WTC11 (cell line): ENCODE measurements at regions not wholly inside any gene's neighbourhood (a gene's known extent, or its start where the extent isn't known, plus 50 kb on each side); places are given as distances from the start of the nearest gene placed in this dataset.

Source experiments
- ATAC-seq: fragments of 200-7000 bp; cut with Tn5 transposase; 2 replicates; pipeline ENCODE4 v1.10.0; 2021; ENCODE audit warnings: mild to moderate bottlenecking, moderate library complexity
- CTCF ChIA-PET: fragments of 300-600 bp; sonication (Branson Sonifier 250); formaldehyde crosslinking; loops from one replicate; lab custom pipeline; 2021; ENCODE audit warnings: antibody characterized with exemption; lab: Charles Lee
- POLR2A ChIA-PET: fragments of 350-600 bp; sonication (Branson Sonifier 250); formaldehyde crosslinking; loops from one replicate; lab custom pipeline; 2021; ENCODE audit warnings: antibody characterized with exemption; lab: Charles Lee
- DNase-seq: peaks from one replicate; pipeline ENCODE4 v3.0.0; 2021; ENCODE audit warnings: low spot score
- H3K27ac Mint-ChIP-seq: 2 replicates; pipeline ENCODE4 v1.8.0; 2021; ENCODE audit warnings: mixed read lengths
- H3K27me3 Mint-ChIP-seq: 2 replicates; pipeline ENCODE4 v1.8.0; 2021; ENCODE audit warnings: low read depth, mild to moderate bottlenecking, moderate library complexity, mixed read lengths
- H3K36me3 Mint-ChIP-seq: 2 replicates; pipeline ENCODE4 v1.8.0; 2021; ENCODE audit warnings: mixed read lengths
- H3K4me1 Mint-ChIP-seq: 2 replicates; pipeline ENCODE4 v1.8.0; 2022; ENCODE audit warnings: mixed read lengths
- H3K4me3 Mint-ChIP-seq: 2 replicates; pipeline ENCODE4 v1.8.0; 2021; ENCODE audit warnings: mild to moderate bottlenecking, moderate library complexity, mixed read lengths
- H3K9me3 Mint-ChIP-seq: 2 replicates; pipeline ENCODE4 v1.8.0; 2021; ENCODE audit warnings: mixed read lengths
- EMX1 ChIP-seq: fragments of 250-450 bp; sonication (Bioruptor Pico); IDR thresholded peaks from 2 replicates; pipeline ENCODE4 v1.8.0; 2021; ENCODE audit warnings: mild to moderate bottlenecking
- ETV6 ChIP-seq: sonication (generic); formaldehyde crosslinking; IDR thresholded peaks from 2 replicates; pipeline ENCODE4 v1.8.1; 2022; ENCODE audit warnings: mild to moderate bottlenecking, missing genetic modification reagents
- FOXK1 ChIP-seq: sonication (generic); formaldehyde crosslinking; IDR thresholded peaks from 2 replicates; pipeline ENCODE4 v1.8.0; 2022; ENCODE audit warnings: mild to moderate bottlenecking, moderate library complexity, missing genetic modification reagents
- SMAD3 ChIP-seq: sonication (generic); formaldehyde crosslinking; IDR thresholded peaks from 2 replicates; pipeline ENCODE4 v1.8.0; 2022; ENCODE audit warnings: missing genetic modification reagents, mild to moderate bottlenecking, borderline replicate concordance
- TF ChIP-seq, protein P1 (sequence below): sonication (generic); formaldehyde crosslinking; IDR thresholded peaks from 2 replicates; pipeline ENCODE4 v1.8.0; 2022; ENCODE audit warnings: missing genetic modification reagents
- TF ChIP-seq, protein P2 (sequence below): sonication (generic); formaldehyde crosslinking; IDR thresholded peaks from 2 replicates; pipeline ENCODE4 v1.8.0; 2022; ENCODE audit warnings: mild to moderate bottlenecking, missing genetic modification reagents
- TF ChIP-seq, protein P3 (sequence below): fragments of 250-450 bp; sonication (Bioruptor Pico); IDR thresholded peaks from 2 replicates; pipeline ENCODE4 v1.9.0; 2021; ENCODE audit warnings: mild to moderate bottlenecking, borderline replicate concordance
- TF ChIP-seq, protein P4 (sequence below): sonication (generic); formaldehyde crosslinking; IDR thresholded peaks from 2 replicates; pipeline ENCODE4 v1.8.0; 2022; ENCODE audit warnings: mild to moderate bottlenecking, missing genetic modification reagents
- TF ChIP-seq, protein P5 (sequence below): sonication (generic); formaldehyde crosslinking; IDR thresholded peaks from 2 replicates; pipeline ENCODE4 v1.8.1; 2022; ENCODE audit warnings: low read depth, missing genetic modification reagents, borderline replicate concordance
- TF ChIP-seq, protein P6 (sequence below): fragments of 250-450 bp; sonication (Bioruptor Pico); IDR thresholded peaks from 2 replicates; pipeline ENCODE4 v2.1.2; 2022; ENCODE audit warnings: mild to moderate bottlenecking, moderate library complexity
- TF ChIP-seq, protein P7 (sequence below): sonication (generic); formaldehyde crosslinking; IDR thresholded peaks from 2 replicates; pipeline ENCODE4 v1.8.1; 2022; ENCODE audit warnings: low read depth, mild to moderate bottlenecking, moderate library complexity, missing genetic modification reagents, borderline replicate concordance
- TF ChIP-seq, protein P8 (sequence below): sonication (generic); formaldehyde crosslinking; IDR thresholded peaks from 2 replicates; pipeline ENCODE4 v1.8.1; 2023; ENCODE audit warnings: mild to moderate bottlenecking, missing genetic modification reagents, borderline replicate concordance
- TF ChIP-seq, protein P9 (sequence below): sonication (generic); formaldehyde crosslinking; IDR thresholded peaks from 2 replicates; pipeline ENCODE4 v1.8.0; 2023; ENCODE audit warnings: missing genetic modification reagents
- TF ChIP-seq, protein P10 (sequence below): sonication (generic); formaldehyde crosslinking; IDR thresholded peaks from 2 replicates; pipeline ENCODE4 v1.8.0; 2023; ENCODE audit warnings: mild to moderate bottlenecking, missing genetic modification reagents

DNA sequence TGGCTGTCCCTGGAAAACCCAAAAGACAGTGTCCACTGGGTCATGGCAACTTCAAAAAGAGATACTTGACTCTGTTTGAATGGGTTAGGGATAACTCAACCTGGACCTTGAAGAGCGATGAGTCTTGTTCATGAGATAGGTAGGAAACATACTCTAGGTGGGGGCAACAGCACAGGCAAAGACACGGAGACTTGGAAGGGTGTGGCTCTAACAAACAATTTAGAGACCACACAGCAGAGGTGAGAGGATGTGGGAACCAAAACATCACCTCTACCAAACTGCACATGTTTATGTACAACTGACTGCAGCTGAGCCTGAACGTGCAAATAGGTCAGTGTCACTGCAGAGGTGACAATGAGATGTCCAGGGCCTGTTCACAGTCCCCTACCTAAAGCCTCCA is 247.7 kb upstream of the ADRA1B start:
- no peak overlapping the region for H3K4me3 Mint-ChIP-seq
- no peaks in the 10 kb centered on the region for H3K27me3 Mint-ChIP-seq
- ChIA-PET POLR2A (no interaction called here), CTCF (no interaction called here)
- TF ChIP-seq, protein P1, sequence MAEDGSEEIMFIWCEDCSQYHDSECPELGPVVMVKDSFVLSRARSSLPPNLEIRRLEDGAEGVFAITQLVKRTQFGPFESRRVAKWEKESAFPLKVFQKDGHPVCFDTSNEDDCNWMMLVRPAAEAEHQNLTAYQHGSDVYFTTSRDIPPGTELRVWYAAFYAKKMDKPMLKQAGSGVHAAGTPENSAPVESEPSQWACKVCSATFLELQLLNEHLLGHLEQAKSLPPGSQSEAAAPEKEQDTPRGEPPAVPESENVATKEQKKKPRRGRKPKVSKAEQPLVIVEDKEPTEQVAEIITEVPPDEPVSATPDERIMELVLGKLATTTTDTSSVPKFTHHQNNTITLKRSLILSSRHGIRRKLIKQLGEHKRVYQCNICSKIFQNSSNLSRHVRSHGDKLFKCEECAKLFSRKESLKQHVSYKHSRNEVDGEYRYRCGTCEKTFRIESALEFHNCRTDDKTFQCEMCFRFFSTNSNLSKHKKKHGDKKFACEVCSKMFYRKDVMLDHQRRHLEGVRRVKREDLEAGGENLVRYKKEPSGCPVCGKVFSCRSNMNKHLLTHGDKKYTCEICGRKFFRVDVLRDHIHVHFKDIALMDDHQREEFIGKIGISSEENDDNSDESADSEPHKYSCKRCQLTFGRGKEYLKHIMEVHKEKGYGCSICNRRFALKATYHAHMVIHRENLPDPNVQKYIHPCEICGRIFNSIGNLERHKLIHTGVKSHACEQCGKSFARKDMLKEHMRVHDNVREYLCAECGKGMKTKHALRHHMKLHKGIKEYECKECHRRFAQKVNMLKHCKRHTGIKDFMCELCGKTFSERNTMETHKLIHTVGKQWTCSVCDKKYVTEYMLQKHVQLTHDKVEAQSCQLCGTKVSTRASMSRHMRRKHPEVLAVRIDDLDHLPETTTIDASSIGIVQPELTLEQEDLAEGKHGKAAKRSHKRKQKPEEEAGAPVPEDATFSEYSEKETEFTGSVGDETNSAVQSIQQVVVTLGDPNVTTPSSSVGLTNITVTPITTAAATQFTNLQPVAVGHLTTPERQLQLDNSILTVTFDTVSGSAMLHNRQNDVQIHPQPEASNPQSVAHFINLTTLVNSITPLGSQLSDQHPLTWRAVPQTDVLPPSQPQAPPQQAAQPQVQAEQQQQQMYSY (CRISPR knock-in tag): no peak
- TF ChIP-seq, protein P2, sequence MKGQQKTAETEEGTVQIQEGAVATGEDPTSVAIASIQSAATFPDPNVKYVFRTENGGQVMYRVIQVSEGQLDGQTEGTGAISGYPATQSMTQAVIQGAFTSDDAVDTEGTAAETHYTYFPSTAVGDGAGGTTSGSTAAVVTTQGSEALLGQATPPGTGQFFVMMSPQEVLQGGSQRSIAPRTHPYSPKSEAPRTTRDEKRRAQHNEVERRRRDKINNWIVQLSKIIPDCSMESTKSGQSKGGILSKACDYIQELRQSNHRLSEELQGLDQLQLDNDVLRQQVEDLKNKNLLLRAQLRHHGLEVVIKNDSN (CRISPR knock-in tag): no peak
- TF ChIP-seq, protein P3, sequence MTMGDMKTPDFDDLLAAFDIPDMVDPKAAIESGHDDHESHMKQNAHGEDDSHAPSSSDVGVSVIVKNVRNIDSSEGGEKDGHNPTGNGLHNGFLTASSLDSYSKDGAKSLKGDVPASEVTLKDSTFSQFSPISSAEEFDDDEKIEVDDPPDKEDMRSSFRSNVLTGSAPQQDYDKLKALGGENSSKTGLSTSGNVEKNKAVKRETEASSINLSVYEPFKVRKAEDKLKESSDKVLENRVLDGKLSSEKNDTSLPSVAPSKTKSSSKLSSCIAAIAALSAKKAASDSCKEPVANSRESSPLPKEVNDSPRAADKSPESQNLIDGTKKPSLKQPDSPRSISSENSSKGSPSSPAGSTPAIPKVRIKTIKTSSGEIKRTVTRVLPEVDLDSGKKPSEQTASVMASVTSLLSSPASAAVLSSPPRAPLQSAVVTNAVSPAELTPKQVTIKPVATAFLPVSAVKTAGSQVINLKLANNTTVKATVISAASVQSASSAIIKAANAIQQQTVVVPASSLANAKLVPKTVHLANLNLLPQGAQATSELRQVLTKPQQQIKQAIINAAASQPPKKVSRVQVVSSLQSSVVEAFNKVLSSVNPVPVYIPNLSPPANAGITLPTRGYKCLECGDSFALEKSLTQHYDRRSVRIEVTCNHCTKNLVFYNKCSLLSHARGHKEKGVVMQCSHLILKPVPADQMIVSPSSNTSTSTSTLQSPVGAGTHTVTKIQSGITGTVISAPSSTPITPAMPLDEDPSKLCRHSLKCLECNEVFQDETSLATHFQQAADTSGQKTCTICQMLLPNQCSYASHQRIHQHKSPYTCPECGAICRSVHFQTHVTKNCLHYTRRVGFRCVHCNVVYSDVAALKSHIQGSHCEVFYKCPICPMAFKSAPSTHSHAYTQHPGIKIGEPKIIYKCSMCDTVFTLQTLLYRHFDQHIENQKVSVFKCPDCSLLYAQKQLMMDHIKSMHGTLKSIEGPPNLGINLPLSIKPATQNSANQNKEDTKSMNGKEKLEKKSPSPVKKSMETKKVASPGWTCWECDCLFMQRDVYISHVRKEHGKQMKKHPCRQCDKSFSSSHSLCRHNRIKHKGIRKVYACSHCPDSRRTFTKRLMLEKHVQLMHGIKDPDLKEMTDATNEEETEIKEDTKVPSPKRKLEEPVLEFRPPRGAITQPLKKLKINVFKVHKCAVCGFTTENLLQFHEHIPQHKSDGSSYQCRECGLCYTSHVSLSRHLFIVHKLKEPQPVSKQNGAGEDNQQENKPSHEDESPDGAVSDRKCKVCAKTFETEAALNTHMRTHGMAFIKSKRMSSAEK (CRISPR knock-in tag): no peak
- TF ChIP-seq, protein P4, sequence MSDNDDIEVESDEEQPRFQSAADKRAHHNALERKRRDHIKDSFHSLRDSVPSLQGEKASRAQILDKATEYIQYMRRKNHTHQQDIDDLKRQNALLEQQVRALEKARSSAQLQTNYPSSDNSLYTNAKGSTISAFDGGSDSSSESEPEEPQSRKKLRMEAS (CRISPR knock-in tag): no peak
- TF ChIP-seq, protein P5, sequence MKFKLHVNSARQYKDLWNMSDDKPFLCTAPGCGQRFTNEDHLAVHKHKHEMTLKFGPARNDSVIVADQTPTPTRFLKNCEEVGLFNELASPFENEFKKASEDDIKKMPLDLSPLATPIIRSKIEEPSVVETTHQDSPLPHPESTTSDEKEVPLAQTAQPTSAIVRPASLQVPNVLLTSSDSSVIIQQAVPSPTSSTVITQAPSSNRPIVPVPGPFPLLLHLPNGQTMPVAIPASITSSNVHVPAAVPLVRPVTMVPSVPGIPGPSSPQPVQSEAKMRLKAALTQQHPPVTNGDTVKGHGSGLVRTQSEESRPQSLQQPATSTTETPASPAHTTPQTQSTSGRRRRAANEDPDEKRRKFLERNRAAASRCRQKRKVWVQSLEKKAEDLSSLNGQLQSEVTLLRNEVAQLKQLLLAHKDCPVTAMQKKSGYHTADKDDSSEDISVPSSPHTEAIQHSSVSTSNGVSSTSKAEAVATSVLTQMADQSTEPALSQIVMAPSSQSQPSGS: no peak
- TF ChIP-seq, protein P6, sequence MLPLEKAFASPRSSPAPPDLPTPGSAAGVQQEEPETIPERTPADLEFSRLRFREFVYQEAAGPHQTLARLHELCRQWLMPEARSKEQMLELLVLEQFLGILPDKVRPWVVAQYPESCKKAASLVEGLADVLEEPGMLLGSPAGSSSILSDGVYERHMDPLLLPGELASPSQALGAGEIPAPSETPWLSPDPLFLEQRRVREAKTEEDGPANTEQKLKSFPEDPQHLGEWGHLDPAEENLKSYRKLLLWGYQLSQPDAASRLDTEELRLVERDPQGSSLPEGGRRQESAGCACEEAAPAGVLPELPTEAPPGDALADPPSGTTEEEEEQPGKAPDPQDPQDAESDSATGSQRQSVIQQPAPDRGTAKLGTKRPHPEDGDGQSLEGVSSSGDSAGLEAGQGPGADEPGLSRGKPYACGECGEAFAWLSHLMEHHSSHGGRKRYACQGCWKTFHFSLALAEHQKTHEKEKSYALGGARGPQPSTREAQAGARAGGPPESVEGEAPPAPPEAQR: no peak
- TF ChIP-seq, protein P7, sequence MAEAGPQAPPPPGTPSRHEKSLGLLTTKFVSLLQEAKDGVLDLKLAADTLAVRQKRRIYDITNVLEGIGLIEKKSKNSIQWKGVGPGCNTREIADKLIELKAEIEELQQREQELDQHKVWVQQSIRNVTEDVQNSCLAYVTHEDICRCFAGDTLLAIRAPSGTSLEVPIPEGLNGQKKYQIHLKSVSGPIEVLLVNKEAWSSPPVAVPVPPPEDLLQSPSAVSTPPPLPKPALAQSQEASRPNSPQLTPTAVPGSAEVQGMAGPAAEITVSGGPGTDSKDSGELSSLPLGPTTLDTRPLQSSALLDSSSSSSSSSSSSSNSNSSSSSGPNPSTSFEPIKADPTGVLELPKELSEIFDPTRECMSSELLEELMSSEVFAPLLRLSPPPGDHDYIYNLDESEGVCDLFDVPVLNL: no peak
- TF ChIP-seq ETV6: no peak
- no peak for TF ChIP-seq FOXK1
- TF ChIP-seq EMX1: no peak
- TF ChIP-seq SMAD3 (CRISPR knock-in tag): no peak
- TF ChIP-seq, protein P8, sequence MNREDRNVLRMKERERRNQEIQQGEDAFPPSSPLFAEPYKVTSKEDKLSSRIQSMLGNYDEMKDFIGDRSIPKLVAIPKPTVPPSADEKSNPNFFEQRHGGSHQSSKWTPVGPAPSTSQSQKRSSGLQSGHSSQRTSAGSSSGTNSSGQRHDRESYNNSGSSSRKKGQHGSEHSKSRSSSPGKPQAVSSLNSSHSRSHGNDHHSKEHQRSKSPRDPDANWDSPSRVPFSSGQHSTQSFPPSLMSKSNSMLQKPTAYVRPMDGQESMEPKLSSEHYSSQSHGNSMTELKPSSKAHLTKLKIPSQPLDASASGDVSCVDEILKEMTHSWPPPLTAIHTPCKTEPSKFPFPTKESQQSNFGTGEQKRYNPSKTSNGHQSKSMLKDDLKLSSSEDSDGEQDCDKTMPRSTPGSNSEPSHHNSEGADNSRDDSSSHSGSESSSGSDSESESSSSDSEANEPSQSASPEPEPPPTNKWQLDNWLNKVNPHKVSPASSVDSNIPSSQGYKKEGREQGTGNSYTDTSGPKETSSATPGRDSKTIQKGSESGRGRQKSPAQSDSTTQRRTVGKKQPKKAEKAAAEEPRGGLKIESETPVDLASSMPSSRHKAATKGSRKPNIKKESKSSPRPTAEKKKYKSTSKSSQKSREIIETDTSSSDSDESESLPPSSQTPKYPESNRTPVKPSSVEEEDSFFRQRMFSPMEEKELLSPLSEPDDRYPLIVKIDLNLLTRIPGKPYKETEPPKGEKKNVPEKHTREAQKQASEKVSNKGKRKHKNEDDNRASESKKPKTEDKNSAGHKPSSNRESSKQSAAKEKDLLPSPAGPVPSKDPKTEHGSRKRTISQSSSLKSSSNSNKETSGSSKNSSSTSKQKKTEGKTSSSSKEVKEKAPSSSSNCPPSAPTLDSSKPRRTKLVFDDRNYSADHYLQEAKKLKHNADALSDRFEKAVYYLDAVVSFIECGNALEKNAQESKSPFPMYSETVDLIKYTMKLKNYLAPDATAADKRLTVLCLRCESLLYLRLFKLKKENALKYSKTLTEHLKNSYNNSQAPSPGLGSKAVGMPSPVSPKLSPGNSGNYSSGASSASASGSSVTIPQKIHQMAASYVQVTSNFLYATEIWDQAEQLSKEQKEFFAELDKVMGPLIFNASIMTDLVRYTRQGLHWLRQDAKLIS (CRISPR knock-in tag): no peak
- TF ChIP-seq, protein P9, sequence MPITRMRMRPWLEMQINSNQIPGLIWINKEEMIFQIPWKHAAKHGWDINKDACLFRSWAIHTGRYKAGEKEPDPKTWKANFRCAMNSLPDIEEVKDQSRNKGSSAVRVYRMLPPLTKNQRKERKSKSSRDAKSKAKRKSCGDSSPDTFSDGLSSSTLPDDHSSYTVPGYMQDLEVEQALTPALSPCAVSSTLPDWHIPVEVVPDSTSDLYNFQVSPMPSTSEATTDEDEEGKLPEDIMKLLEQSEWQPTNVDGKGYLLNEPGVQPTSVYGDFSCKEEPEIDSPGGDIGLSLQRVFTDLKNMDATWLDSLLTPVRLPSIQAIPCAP (CRISPR knock-in tag): no peak
- TF ChIP-seq, protein P10, sequence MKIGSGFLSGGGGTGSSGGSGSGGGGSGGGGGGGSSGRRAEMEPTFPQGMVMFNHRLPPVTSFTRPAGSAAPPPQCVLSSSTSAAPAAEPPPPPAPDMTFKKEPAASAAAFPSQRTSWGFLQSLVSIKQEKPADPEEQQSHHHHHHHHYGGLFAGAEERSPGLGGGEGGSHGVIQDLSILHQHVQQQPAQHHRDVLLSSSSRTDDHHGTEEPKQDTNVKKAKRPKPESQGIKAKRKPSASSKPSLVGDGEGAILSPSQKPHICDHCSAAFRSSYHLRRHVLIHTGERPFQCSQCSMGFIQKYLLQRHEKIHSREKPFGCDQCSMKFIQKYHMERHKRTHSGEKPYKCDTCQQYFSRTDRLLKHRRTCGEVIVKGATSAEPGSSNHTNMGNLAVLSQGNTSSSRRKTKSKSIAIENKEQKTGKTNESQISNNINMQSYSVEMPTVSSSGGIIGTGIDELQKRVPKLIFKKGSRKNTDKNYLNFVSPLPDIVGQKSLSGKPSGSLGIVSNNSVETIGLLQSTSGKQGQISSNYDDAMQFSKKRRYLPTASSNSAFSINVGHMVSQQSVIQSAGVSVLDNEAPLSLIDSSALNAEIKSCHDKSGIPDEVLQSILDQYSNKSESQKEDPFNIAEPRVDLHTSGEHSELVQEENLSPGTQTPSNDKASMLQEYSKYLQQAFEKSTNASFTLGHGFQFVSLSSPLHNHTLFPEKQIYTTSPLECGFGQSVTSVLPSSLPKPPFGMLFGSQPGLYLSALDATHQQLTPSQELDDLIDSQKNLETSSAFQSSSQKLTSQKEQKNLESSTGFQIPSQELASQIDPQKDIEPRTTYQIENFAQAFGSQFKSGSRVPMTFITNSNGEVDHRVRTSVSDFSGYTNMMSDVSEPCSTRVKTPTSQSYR (CRISPR knock-in tag): no peak
- no peak for ATAC-seq
- peaks cover 15% of the 10 kb centered on the region for H3K9me3 Mint-ChIP-seq
- no peak overlapping the region for H3K27ac Mint-ChIP-seq
- H3K4me1 Mint-ChIP-seq: no peaks in the 10 kb centered on the region
- no peak for DNase-seq
- peaks cover 4% of the 10 kb centered on the region; the same call in 1 of the 2 replicates for H3K36me3 Mint-ChIP-seq
